Vagina (tissue), 2 donors: ENCODE measurements at regions not wholly inside any gene's neighbourhood (a gene's known extent, or its start where the extent isn't known, plus 50 kb on each side); places are given as distances from the start of the nearest gene placed in this dataset.

Experiments used
- POLR2AphosphoS5 ChIP-seq, 2 donors: sonication (generic); formaldehyde crosslinking; IDR thresholded peaks; one replicate each; pipeline ENCODE4 v1.9.0; 2017; ENCODE audit warnings: antibody characterized with exemption in 2 of 2, mild to moderate bottlenecking in 2 of 2, low read depth in 1 of 2; ENCODE audit not compliant: insufficient read depth in 1 of 2
- TF ChIP-seq, protein P1 (sequence below), 3 experiments: fragments of 450-650 bp in 2 of 3; fragments of 200-600 bp in 1 of 3; sonication (generic) in 1 of 3; IDR thresholded peaks; one replicate each; pipeline ENCODE4 v1.5.1; 2017 to 2019; ENCODE audit warnings: antibody characterized with exemption in 3 of 3, mild to moderate bottlenecking in 2 of 3, moderate library complexity in 2 of 3

DNA sequence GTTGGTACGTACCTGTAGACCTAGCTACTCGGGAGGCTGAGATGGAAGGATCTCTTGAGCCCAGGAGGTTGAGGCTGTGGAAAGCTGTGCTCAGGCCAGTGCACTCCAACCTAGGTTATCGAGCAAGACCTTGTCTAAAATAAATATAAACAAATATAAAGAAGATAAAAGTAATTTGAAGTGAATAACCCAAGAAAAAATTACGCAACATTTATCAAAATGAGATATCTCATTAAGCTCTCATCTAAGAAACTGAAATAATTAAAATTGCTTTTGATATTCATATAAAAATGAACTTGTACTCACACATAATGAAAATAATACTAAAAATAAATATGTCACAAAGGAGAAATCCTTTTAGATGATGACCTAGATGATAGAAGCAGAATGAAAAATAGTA is 647.1 kb upstream of the NCAM2 start:
- TF ChIP-seq, protein P1, sequence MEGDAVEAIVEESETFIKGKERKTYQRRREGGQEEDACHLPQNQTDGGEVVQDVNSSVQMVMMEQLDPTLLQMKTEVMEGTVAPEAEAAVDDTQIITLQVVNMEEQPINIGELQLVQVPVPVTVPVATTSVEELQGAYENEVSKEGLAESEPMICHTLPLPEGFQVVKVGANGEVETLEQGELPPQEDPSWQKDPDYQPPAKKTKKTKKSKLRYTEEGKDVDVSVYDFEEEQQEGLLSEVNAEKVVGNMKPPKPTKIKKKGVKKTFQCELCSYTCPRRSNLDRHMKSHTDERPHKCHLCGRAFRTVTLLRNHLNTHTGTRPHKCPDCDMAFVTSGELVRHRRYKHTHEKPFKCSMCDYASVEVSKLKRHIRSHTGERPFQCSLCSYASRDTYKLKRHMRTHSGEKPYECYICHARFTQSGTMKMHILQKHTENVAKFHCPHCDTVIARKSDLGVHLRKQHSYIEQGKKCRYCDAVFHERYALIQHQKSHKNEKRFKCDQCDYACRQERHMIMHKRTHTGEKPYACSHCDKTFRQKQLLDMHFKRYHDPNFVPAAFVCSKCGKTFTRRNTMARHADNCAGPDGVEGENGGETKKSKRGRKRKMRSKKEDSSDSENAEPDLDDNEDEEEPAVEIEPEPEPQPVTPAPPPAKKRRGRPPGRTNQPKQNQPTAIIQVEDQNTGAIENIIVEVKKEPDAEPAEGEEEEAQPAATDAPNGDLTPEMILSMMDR (IDR thresholded peaks at IDR 0.05) = no peak
- no peak for TF ChIP-seq POLR2AphosphoS5 (IDR thresholded peaks at IDR 0.05; ENCODE audit: insufficient read depth in 1 of 2, low read depth in 1 of 2)
